ENCODE measurements at regions not wholly inside any gene's neighbourhood (a gene's known extent, or its start where the extent isn't known, plus 50 kb on each side); places are given as distances from the start of the nearest gene placed in this dataset.
"Not testable (repeated sequence)": the region's sequence is repeated elsewhere in the genome, so short reads cannot be mapped to it uniquely, and the experiment has no call there.

GRCh38 chr1:244304156-244304555 is 147.6 kb downstream of the ADSS2 start:
- H3K4me1 ChIP-seq = peaks cover 3% of the 10 kb centered on the region
- TF ChIP-seq POLR2AphosphoS5 (IDR thresholded peaks at IDR 0.05; ENCODE audit: insufficient read depth in 1 of 2, low read depth in 1 of 2) (no peak), CTCF (IDR thresholded peaks at IDR 0.05) (no peak), POLR2A (IDR thresholded peaks at IDR 0.05) (no peak)
- intact Hi-C loops (cut with DNase I) = no loop called here
- H3K27me3 ChIP-seq = no peaks in the 10 kb centered on the region
- no peaks in the 10 kb centered on the region for H3K9me3 ChIP-seq
- H3K27ac ChIP-seq = no peak overlapping the region
- no peaks in the 10 kb centered on the region for H3K36me3 ChIP-seq
- no peak overlapping the region for H3K4me3 ChIP-seq
- no peak for DNase-seq (ENCODE audit: extremely low spot score in 2 of 2)

GRCh38 chr1:244304656-244305055 is 147.1 kb downstream of the ADSS2 start:
- no peak for DNase-seq (ENCODE audit: extremely low spot score in 2 of 2)
- intact Hi-C loops (cut with DNase I) = no loop called here
- H3K36me3 ChIP-seq = no peaks in the 10 kb centered on the region
- TF ChIP-seq POLR2A (IDR thresholded peaks at IDR 0.05) (no peak), CTCF (IDR thresholded peaks at IDR 0.05) (no peak), POLR2AphosphoS5 (IDR thresholded peaks at IDR 0.05; ENCODE audit: insufficient read depth in 1 of 2, low read depth in 1 of 2) (no peak)
- H3K27me3 ChIP-seq = no peaks in the 10 kb centered on the region
- H3K4me1 ChIP-seq = no peaks in the 10 kb centered on the region
- no peaks in the 10 kb centered on the region for H3K9me3 ChIP-seq
- no peak overlapping the region for H3K4me3 ChIP-seq
- no peak overlapping the region for H3K27ac ChIP-seq

GRCh38 chr1:244305776-244306341 is 145.8 kb downstream of the ADSS2 start:
- no peaks in the 10 kb centered on the region for H3K9me3 ChIP-seq
- no peaks in the 10 kb centered on the region for H3K27me3 ChIP-seq
- no peak overlapping the region for H3K4me3 ChIP-seq
- no peak overlapping the region for H3K27ac ChIP-seq
- no peaks in the 10 kb centered on the region for H3K36me3 ChIP-seq
- intact Hi-C loops (cut with DNase I) = no loop called here
- H3K4me1 ChIP-seq = no peaks in the 10 kb centered on the region
- peak in 1 of 2 donors; percentile 76 for DNase-seq (ENCODE audit: extremely low spot score in 2 of 2)
- TF ChIP-seq CTCF (IDR thresholded peaks at IDR 0.05) (no peak), POLR2A (IDR thresholded peaks at IDR 0.05) (no peak), POLR2AphosphoS5 (IDR thresholded peaks at IDR 0.05; ENCODE audit: insufficient read depth in 1 of 2, low read depth in 1 of 2) (no peak)

- H3K27me3 ChIP-seq = no peaks in the 10 kb centered on the region
- H3K27ac ChIP-seq = no peak overlapping the region
- TF ChIP-seq POLR2AphosphoS5 (IDR thresholded peaks at IDR 0.05; ENCODE audit: insufficient read depth in 1 of 2, low read depth in 1 of 2) (no peak), CTCF (IDR thresholded peaks at IDR 0.05) (no peak), POLR2A (IDR thresholded peaks at IDR 0.05) (no peak)
- H3K9me3 ChIP-seq = no peaks in the 10 kb centered on the region
- intact Hi-C loops (cut with DNase I) = no loop called here
- DNase-seq (ENCODE audit: extremely low spot score in 2 of 2) = no peak
- no peak overlapping the region for H3K4me3 ChIP-seq
- no peaks in the 10 kb centered on the region for H3K36me3 ChIP-seq
- H3K4me1 ChIP-seq = peaks cover 3% of the 10 kb centered on the region
Measured at GRCh38 chr1:244306544-244306943, 145.2 kb downstream of the ADSS2 start.

GRCh38 chr1:244309191-244309590 is 142.5 kb downstream of the ADSS2 start:
- DNase-seq (ENCODE audit: extremely low spot score in 2 of 2); H3K4me3 ChIP-seq; H3K36me3 ChIP-seq; H3K9me3 ChIP-seq; H3K27me3 ChIP-seq; intact Hi-C loops (cut with DNase I); H3K27ac ChIP-seq: not testable (repeated sequence)
- H3K4me1 ChIP-seq = peaks cover 14% of the 10 kb centered on the region

Measured in vagina (tissue), 2 donors.